ENCODE measurements at regions not wholly inside any gene's neighbourhood (a gene's known extent, or its start where the extent isn't known, plus 50 kb on each side); places are given as distances from the start of the nearest gene placed in this dataset.

DNA sequence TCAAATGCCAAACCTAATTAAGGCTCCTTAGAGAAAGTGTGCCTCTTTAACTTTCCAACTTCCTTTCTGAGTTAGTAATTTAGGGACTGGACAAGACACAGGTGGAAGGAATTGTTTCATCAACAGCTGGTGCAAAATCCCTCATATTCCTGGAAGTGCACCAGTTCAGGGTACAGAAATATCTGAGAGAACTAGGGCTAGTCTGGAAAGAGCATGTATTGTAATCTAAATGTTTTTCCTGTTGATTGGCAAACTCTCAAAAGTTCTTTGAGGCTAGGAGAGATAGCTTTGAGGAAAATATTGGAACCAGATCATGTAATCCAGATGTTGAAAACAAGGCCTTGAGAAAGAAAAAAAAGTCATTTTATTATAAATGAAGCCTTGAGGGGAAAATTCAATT lies 98.1 kb upstream of the C1GALT1C1 start:
- no peak overlapping the region for H3K4me2 ChIP-seq (replicated peaks; ENCODE audit: extremely low read depth, low read length, poor library complexity, severe bottlenecking)
- Mint-ChIP-seq H3K27ac (no peak overlapping the region), H3K4me1 (peaks cover 3% of the 10 kb centered on the region), H3K27me3 (ENCODE audit: low read depth in 3 of 3) (peaks cover 0 to under 1% (median 0%) of the 10 kb centered on the region in 3 donors), H3K4me3 (no peak overlapping the region), H3K9me3 (peaks cover 0 to 4% (median 2%) of the 10 kb centered on the region in 7 donors), H3K36me3 (no peaks in the 10 kb centered on the region)
- H3K4me1 ChIP-seq (ENCODE audit: control insufficient read depth in 1 of 2, insufficient read depth in 2 of 2, low read length in 2 of 2): no peaks in the 10 kb centered on the region
- no peaks in the 10 kb centered on the region for H3K27me3 ChIP-seq (ENCODE audit: control insufficient read depth in 2 of 2, insufficient read depth in 2 of 2, low read length in 2 of 2)
- H3K9ac ChIP-seq (ENCODE audit: insufficient read depth, low read length, poor library complexity, severe bottlenecking): no peak overlapping the region
- no peaks in the 10 kb centered on the region for H3K79me2 ChIP-seq (ENCODE audit: insufficient read depth, low read length)
- H3K4me3 ChIP-seq (replicated peaks in 1 of 3; ENCODE audit: low read depth in 2 of 3, low read length in 3 of 3): no peak overlapping the region
- no peak overlapping the region for H2AFZ ChIP-seq (ENCODE audit: insufficient read depth, low read depth, low read length, poor library complexity, severe bottlenecking)
- TF ChIP-seq CTCF (IDR thresholded peaks at IDR 0.05): no peak
- DNase-seq: no peak
- intact Hi-C loops (cut with micrococcal nuclease): no loop called here
- H3K36me3 ChIP-seq (replicated peaks in 1 of 2; ENCODE audit: control insufficient read depth in 1 of 2, insufficient read depth in 2 of 2, low read length in 2 of 2): no peaks in the 10 kb centered on the region
- no peak overlapping the region for H3K27ac ChIP-seq (ENCODE audit: low read depth in 1 of 2, low read length in 2 of 2)
- H3K9me3 ChIP-seq (replicated peaks in 1 of 2; ENCODE audit: control insufficient read depth in 1 of 2, insufficient read depth in 1 of 2, low read length in 2 of 2): no peaks in the 10 kb centered on the region
- H4K20me1 ChIP-seq (ENCODE audit: insufficient read depth, low read length): no peaks in the 10 kb centered on the region

- H3K79me2 ChIP-seq (ENCODE audit: insufficient read depth, low read length): no peaks in the 10 kb centered on the region
- DNase-seq: no peak
- Mint-ChIP-seq H3K27ac (no peak overlapping the region), H3K36me3 (no peaks in the 10 kb centered on the region), H3K27me3 (ENCODE audit: low read depth in 3 of 3) (no peaks in the 10 kb centered on the region), H3K4me1 (peaks cover 3% of the 10 kb centered on the region), H3K9me3 (peaks cover 0 to 4% (median 2%) of the 10 kb centered on the region in 7 donors), H3K4me3 (no peak overlapping the region)
- TF ChIP-seq CTCF (IDR thresholded peaks at IDR 0.05): no peak
- H4K20me1 ChIP-seq (ENCODE audit: insufficient read depth, low read length): no peaks in the 10 kb centered on the region
- no peaks in the 10 kb centered on the region for H3K27me3 ChIP-seq (ENCODE audit: control insufficient read depth in 2 of 2, insufficient read depth in 2 of 2, low read length in 2 of 2)
- intact Hi-C loops (cut with micrococcal nuclease): no loop called here
- WGBS (ENCODE audit: insufficient coverage): no CpG with 5 or more reads among the region's 2 CpGs
- H3K4me2 ChIP-seq (replicated peaks; ENCODE audit: extremely low read depth, low read length, poor library complexity, severe bottlenecking): no peak overlapping the region
- H3K4me1 ChIP-seq (ENCODE audit: control insufficient read depth in 1 of 2, insufficient read depth in 2 of 2, low read length in 2 of 2): no peaks in the 10 kb centered on the region
- H2AFZ ChIP-seq (ENCODE audit: insufficient read depth, low read depth, low read length, poor library complexity, severe bottlenecking): no peak overlapping the region
- H3K36me3 ChIP-seq (replicated peaks in 1 of 2; ENCODE audit: control insufficient read depth in 1 of 2, insufficient read depth in 2 of 2, low read length in 2 of 2): no peaks in the 10 kb centered on the region
- no peak overlapping the region for H3K4me3 ChIP-seq (replicated peaks in 1 of 3; ENCODE audit: low read depth in 2 of 3, low read length in 3 of 3)
- no peaks in the 10 kb centered on the region for H3K9me3 ChIP-seq (replicated peaks in 1 of 2; ENCODE audit: control insufficient read depth in 1 of 2, insufficient read depth in 1 of 2, low read length in 2 of 2)
- no peak overlapping the region for H3K9ac ChIP-seq (ENCODE audit: insufficient read depth, low read length, poor library complexity, severe bottlenecking)
- H3K27ac ChIP-seq (ENCODE audit: low read depth in 1 of 2, low read length in 2 of 2): no peak overlapping the region
Observed at GRCh38 chrX:120727452-120727851, 97.6 kb upstream of the C1GALT1C1 start.

Measured in CD14-positive monocyte (primary cell).